NCI-H526 treated with DMSO at 0.1 percent for 48 hours (cell line): ENCODE measurements at regions not wholly inside any gene's neighbourhood (a gene's known extent, or its start where the extent isn't known, plus 50 kb on each side); places are given as distances from the start of the nearest gene placed in this dataset.
"Not testable (repeated sequence)": the region's sequence is repeated elsewhere in the genome, so short reads cannot be mapped to it uniquely, and the experiment has no call there.

Experiments used
- DNase-seq: peaks from one replicate; lab custom pipeline; 2025; lab: John Stamatoyannopoulos, UW

DNA sequence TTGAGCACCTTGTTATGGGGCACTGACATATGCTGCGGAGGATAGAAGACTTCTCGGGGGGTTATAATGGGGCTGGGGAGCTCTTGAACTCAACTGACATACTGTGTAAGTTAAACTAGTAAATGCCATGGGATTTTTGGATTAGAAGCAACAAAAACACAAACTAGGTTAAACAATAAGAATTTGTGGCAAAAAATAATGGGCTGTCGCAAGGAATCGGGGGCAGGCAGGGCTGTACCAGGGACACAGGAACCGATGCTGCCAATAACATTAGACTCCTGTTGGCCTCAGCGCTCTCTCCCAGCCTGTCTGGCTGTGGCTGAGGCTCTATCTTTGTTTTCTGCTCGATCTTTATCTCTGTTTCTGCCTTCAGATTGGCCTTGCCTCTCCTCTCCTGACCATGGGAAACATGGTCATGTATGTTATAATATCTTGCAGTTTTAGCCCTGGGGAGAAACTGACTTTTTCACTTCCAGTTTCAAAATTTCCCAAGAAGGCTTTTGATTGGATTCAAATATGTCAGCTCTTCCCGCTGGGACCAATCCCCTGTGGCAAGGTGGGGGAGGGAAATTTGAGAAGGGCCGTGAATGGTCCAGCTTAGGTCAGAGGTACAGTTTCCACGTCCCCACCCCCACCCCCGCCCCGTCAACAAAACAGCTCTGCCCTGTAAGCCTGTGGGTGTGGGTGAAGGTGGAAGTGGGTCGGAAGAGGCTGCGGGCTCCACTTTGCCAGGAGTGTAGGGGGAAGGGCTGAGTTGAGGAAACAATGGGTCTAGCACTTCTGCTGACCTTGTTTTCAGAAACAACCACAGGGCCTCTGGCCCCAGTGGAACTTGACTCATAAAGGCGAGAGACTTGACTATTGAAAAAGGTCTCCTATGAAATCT lies 161.1 kb upstream of the TBL1XR1 start:
- no peak for DNase-seq

DNA sequence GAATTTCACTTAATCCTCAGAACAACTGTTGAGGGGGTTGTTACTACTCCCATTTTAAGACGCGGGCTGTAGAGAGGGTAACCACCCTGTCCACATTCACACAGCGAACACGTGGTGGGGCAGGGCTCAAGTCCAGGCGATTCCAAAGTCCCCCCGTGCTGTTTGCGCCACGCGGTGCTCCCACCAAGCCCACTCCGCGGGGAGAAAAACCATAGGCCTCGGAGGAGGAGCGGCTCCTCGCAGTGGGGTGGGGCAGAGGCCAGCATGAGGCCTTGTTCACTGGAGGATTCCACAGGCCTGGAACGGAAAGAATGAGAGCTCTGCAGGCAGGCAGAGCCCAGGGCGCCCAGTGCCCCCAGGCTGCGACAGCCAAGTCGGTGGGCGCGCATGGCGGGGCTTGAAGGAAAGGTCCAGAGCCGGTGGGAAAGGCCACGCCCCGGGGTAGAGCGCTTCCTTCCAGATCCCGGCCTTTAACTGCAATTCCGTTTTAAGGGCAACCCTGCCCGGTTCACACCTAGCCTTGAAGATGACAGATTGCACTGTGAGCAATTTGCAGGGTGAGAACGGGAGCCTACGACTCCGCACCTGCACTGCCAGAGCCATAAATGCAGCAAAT lies 161.8 kb upstream of the TBL1XR1 start:
- peak; percentile 50 for DNase-seq

DNA sequence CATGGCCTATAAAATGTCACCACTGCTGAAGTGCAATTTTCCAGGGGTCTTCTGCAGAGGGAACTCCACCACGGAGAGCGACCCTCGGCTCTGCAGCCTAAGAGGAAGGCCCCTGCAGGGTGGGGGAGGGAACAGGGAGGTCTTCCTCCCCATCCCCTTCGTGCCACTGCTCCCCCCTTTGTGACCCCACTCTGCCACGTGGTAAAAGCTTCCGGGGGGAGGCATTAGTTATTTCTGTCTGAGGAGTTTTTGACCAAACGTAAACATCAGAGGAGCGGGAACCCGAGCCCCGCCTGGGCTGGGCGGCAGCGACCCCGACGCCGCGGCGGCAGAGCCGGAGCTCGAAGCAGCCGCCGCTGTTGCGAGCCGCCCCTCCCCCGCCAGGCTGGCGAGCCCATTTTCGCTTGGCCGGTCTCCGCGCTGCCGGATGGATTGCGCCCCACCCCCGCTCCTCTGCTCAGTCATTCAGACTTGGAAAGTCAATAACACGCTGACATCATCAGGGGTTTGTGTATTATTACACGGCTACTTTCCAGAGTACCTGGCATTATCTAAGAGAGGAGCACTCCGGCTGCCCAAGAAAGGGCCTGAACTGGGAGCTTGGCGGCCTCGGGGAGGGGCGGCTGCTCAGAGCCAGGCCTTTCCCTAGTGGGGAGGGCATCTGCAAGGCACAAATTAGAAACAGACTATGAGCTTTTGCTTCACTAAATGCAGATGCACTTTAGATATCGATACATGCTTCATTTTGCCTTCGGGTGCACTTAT lies 162.5 kb upstream of the TBL1XR1 start:
- peak; percentile 96 for DNase-seq

DNA sequence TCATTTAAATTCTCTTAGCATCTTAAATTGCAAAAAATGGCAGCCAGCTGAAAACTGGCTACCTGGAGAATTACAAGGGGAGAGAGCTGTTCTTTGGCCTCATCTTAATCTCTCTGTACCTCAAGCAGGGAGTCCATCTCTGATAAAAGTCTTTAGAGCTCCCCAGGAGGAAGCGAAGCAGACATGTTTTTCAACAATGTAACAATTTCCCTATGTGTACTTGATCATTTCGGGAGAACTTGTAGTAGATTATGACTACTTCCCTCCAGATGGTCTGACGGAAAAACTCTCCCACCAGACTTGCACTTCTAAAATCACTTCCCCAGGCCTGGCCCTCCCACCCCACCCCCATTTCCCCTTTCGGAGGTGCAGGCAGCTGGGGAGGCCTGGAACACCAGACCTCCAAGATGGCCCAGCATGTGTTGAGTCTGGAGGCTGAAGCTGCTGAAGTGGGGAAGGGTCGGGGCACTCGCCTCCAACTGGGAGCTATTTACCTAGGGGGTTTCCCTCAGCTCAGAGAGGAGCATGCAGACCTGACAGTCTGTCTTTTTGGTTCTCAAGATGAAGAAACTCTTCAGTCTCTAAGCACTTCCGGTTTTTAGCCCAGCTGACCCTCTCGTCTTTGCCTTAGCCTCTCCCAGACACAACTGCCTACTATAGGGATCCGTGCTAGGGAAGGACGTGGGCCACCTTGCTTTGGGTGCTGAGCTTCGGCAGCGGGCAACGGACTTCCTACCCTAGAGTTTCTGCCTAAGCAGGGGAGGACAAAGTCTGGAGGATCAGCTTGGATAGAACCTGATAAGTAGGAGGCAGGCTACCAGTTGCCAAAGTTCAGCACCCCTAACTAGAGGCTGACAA lies 164.0 kb upstream of the TBL1XR1 start:
- no peak for DNase-seq

DNA sequence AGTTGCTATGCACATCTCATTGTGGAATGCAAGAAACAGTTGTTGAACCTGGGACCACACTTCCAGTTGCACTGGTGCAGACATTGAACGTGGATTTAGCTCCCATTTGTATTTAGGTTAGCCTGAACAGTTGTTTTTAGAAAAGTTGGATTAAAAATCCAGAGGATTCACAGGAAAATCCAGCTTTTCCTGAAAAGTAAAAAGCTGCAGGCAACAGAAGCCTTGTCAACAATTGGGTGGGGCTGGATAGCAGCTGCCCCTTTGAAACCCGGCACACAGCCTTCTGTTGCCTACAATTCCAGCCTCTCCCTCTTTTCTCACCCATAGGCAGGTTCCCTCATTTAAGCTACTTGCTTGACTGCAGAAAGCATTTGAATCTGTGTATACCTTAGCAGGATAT lies 165.3 kb upstream of the TBL1XR1 start:
- no peak for DNase-seq

DNA sequence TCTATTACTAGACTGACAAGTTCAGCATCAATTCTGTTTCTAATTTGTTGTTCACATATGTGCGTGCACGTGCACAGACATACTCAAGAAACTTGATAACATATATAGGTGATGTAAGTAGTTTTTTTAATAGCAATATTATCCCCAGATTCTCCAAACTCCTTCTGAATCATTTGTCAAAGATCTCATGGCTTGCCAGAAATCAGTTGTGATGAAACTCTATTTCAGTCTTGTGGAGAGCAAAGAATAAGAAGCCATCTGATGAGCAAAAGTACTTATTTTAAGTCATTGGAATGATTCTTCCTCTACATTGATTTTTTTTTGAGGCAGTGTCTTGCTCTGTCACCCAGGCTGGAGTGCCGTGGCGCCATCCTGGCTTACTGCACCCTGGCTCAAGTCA lies 167.0 kb upstream of the TBL1XR1 start:
- DNase-seq, result no peak

DNA sequence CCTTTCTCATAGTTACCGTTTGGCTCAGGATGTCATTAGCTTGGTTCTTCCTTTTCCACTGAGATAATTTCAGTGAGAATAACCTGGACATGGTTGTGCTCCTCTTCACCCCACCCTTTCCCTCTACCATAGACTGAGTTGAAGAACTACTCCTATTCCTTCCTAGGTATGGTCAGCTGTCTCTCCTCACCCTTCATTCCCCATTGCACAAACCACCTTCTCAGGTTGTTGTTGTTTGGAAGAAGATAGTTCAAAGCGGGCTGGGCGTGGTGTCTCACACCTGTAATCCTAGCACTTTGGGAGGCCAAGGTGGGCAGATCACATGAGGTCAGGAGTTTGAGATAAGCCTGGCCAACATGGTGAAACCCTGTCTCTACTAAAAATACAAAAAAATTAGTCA lies 168.0 kb upstream of the TBL1XR1 start:
- not testable (repeated sequence) for DNase-seq

DNA sequence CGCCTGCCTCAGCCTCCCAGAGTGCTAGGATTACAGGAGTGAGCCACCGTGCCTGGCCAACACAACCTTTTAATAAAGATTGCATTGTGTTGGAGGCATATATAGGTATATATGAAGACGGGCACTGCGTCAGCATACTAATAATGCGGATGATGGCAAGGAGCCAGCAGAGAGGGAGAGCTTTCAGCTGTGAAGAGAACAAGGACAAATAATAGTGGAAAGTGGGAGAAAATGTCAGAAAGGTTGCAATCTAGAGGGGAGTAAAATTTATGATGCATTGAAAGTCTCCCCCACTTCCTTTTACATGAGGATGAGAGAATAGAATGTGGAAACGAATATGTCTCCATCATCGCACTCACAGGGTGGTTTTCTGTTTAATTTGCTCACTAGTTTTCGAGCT lies 170.5 kb upstream of the TBL1XR1 start:
- no peak for DNase-seq

DNA sequence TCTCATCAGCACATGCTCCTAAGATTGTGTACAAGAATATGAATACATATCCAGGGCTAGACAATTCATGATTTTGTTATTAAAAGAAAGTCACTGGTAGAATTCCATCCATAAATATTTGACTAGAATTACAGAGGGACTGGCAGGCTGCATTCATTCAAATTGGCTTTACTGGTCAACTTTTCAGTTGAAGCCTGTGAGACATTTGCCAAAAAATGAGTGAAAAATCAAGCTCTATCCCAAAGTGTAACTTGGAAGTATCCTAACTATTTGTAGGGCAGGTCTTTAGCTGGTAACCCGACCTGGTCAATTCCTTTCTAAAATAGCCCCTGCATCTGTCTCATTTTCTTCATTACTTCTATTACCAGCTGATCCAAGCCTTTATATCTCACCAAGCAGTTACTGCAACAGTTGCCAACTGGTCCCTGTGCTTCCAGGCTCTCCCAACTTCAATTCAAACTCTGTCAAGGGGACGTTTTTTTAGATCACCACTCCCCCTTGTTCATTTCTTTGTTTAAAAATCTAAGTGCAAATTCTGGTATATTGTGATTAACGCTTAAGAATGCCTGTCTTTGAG lies 173.1 kb upstream of the TBL1XR1 start:
- peak; percentile 32 for DNase-seq

DNA sequence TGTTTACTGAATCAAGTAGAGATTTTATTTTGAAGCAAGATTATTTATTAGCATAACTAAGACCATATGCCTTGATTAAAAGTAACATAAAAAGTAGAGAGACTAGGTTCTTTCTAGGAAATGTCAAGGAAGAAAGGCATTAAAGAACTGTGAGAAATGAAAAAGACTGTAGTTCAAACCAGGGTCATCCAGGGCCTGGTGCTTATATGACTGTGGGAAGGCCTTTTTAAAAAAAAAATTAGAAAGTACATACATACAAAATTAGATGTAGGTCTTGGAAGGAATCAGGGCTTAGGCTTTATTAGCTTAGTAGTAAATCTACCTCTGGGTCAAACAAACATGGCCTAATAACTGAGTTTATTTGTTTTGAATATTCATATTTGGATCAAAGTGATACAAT lies 173.9 kb upstream of the TBL1XR1 start:
- DNase-seq, result no peak

DNA sequence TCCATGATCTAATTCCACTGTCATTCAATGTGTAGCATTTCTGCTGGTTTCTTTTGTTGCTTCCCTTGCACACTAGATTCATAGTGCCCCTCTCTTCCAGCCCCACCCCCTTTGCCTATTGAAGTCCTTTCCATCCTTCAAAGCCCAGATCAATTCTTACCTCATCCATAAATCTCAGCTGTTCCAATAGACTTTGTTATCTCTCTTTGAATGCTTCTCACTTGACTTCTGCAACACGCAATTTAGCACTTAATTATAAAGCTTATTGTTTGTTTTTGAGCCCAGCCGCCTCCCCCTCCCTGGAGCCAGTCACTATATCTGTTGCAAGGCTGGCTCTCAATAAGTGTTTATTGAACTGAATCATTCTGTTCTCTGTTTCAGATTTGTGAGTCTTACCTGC lies 174.6 kb upstream of the TBL1XR1 start:
- DNase-seq, result no peak

DNA sequence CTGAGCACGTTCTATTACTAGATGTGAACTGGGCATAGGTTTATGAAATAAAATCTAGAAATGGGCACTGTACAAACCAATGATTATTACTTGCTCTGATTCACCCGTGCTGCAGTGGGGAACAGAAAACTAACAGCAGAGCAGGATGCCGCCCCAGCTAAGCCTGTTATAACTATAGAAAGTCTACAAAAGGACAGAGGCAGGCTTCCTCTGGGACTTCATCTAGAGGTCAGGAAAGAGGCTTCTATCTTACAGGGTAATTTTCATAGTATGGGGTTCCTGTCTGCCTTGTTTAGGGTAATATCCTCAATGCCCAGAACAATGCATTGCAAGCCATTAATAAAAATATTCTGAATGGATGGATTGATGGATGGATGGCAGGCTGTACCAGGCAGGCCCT lies 177.0 kb upstream of the TBL1XR1 start:
- DNase-seq, result no peak

DNA sequence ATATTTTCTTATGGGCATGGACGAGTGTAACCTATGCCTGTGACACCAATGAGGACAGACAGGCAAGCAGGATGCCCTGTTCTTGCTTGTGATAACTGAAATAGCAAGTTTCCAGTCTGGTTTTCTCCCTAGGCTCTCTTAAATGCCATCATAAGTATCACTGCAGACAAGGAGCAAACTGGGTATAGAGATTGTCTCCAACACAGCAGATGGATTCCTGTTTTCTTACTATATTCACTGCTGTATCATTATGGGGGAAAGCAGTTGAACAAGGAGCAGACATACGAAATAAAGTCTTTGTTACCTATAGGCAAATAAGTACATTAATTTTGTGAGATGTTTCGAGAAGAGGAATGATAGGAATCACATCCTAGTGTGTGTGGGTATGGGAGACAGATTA lies 178.0 kb upstream of the TBL1XR1 start:
- no peak for DNase-seq

DNA sequence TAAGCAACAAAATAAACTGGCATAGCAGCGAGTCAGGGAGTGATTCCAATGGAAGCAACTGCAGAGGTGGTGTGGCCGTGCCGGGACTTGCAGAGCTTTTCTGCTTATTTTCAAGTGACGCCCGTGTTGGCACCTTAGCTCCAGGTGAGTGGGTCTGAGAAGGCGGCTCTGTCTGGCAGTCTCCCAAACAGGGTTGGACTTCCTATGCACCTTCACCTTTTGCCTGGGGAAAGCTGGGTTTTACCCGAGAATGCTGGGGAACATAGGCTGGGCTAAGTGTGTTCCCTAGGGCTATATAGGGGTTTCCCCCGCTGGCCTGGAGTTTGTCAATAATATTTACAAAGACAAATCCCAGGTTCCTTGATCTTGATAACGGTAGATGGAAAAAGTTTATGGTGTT lies 179.9 kb upstream of the TBL1XR1 start:
- DNase-seq, result no peak

DNA sequence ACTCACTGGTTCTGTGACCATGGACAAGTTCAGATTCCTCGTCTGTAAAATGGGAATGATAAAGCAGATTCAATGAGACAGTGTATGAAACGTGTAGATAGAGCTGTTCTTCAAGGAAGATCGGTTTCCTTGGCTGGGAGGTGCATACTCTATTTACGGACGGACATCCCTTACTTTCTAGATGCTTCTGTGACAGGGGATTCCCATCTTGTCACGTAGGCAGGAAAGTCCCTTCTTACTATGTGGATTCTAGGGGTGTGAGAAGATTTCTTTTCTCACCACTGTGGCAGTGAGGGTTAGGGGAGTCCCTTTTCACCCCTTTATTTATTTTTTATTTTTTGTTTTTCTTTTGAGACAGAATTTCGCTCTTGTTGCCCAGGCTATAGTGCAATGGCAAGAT lies 180.9 kb upstream of the TBL1XR1 start:
- DNase-seq, result no peak

DNA sequence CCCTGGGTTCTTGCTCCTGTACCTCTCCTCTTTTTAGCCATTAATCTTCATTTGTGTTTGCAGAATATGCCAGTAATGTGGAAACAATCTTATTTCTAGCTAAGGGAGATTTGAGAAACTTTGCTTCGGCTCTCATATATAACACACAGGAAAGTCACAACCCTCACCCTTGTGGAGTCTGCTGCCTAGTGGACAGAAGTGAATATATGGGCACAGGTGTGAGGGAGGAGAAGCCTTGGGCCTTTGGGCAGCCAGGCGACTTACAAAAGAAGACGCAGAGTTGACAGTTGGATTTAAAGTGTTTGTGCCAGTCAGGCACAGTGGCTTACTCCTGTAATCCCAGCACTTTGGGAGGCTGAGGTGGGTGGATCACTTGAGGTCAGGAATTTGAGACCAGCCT lies 181.8 kb upstream of the TBL1XR1 start:
- no peak for DNase-seq

DNA sequence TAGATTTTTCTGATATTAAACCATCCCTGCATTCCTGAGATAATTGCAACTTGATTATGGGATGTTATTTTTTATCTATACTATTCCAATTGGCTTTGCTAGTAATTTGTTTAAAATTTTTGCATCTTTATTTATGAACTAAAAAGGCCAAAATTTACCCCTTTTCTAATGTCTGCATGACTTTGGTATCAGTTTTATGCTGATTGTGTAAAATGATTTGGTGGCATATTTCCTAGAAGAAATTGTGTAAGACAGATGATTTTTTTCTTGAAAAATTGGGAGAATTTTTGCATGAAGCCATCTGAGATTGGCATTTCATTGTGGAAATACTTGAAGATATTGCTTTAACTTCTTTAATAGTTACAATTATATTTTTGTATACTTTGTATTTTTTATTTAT lies 183.8 kb upstream of the TBL1XR1 start:
- no peak for DNase-seq

DNA sequence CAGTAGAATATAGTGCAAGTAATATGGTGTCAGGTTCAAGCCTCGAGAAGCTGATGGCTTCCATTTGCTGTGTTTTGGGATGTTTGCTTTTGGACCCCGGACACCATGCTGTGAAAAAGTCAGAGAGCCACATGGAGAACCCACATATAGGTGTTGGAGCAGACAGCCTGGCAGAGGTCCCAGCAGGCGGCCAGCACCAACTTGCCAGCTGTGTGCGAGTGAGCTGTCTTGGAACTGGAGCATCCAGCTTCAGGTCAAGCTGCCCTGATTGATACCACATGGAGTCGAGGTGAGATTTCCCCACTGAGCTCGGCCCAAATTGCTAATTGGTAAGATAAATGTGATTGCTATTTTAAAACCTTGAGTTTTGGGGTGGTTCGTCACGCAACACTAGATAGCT lies 185.7 kb upstream of the TBL1XR1 start:
- no peak for DNase-seq

DNA sequence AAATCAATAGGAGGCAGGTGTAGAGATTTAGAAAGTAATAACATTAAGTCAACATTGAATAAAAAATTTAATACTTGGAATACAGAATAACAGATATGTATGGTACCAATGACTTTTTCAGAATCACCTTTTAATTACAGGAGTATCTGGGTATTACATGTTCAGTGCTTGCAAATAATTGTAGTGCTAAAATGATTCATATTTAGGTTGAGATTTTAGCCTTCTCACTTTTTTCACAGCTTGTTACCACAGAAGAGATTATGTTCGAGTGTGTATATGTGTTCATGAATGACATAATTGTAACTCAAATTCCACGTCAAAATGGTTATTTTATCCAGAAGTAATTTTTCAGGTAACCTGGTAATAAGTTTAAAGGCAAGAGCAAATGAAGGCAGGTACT lies 187.9 kb upstream of the TBL1XR1 start:
- DNase-seq, result no peak

DNA sequence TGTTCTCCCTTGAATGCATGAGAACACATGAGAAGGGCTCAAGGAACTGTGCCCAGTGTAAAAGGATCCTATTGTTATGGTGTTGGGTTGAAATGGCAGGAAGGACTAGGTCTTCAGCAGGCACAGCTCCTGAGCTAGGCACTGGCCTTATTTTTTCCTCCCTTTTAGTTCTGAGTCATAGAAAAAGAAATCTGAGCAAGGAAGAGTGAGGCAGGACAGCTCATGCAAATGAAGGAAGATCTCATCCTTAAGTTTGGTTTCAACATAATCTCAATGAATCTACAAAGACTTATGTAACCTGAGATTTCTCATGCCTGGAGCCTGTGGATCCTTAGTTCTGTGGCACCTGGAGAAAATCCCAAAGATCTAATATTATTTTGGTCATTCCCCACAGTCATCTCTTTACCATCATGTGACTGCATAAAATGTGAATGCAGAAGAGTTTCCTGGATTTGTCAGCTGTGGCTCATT lies 188.6 kb upstream of the TBL1XR1 start:
- no peak for DNase-seq

DNA sequence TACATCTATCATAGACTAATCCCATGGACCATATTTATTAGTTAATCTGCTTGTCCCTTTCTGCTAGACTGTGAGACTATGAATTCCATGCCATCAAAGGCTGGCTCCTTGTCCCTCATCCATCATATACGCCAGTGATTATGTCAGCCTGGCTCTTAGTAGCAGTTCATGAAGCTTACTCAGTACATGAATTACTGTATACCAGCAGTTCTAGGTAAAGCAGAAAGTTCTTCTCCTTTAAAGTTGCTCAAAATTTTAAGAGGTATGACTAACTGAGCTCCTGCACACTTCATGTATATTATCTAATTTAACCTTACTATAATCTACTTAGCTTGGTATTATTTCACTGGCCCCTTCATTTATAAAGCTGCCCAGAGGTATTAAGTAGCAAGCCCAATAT lies 190.9 kb upstream of the TBL1XR1 start:
- no peak for DNase-seq
